ENCODE measurements at regions not wholly inside any gene's neighbourhood (a gene's known extent, or its start where the extent isn't known, plus 50 kb on each side); places are given as distances from the start of the nearest gene placed in this dataset.

GRCh38 chr11:104380358-104380757 lies 216.4 kb upstream of the PDGFD start:
- Histone ChIP-seq H3K27ac (peak overlapping the region in 1 of 2 donors; percentile 24), H3K4me3 (no peak overlapping the region)
- DNase-seq (ENCODE audit: low spot score) = no peak
- TF ChIP-seq CTCF (IDR thresholded peaks at IDR 0.05) = no peak

- Histone ChIP-seq H3K4me3 (no peak overlapping the region), H3K27ac (no peak overlapping the region)
- no peak for DNase-seq (ENCODE audit: low spot score)
- no peak for TF ChIP-seq CTCF (IDR thresholded peaks at IDR 0.05)
Measured at GRCh38 chr11:104372111-104372510, 208.2 kb upstream of the PDGFD start.

- no peak for DNase-seq (ENCODE audit: low spot score)
- TF ChIP-seq CTCF (IDR thresholded peaks at IDR 0.05) = no peak
- no peak overlapping the region for H3K4me3 ChIP-seq
- no peak overlapping the region for H3K27ac ChIP-seq
Measured at GRCh38 chr11:104370478-104370877, 206.5 kb upstream of the PDGFD start.

- no peak overlapping the region for H3K4me3 ChIP-seq
- no peak for DNase-seq (ENCODE audit: low spot score)
- no peak for TF ChIP-seq CTCF (IDR thresholded peaks at IDR 0.05)
- no peak overlapping the region for H3K27ac ChIP-seq
Measured at GRCh38 chr11:104369761-104370160, 205.8 kb upstream of the PDGFD start.

GRCh38 chr11:104366321-104366734 lies 202.4 kb upstream of the PDGFD start:
- H3K4me3 ChIP-seq = no peak overlapping the region
- no peak overlapping the region for H3K27ac ChIP-seq
- DNase-seq (ENCODE audit: low spot score) = no peak
- no peak for TF ChIP-seq CTCF (IDR thresholded peaks at IDR 0.05)

DNA sequence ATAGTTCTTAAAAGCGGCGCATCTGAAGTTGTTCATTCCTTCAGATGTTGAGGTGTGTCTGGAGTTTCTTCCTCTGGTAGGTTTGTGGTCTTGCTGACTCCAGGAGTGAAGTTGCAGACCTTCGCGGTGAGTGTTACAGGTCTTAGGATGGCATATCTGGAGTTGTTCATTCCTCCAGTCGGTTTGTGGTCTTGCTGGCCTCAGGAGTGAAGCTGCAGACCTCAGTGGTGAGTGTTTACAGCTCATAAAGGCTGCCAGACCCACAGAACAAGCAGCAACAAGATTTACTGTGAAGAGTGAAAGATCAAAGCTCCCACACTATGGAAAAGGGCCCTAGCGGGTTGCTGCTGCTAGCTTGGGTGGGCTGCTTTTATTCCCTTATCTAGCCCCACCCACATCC lies 201.7 kb upstream of the PDGFD start:
- DNase-seq (ENCODE audit: low spot score) = no peak
- TF ChIP-seq CTCF (IDR thresholded peaks at IDR 0.05) = no peak
- Histone ChIP-seq H3K27ac (no peak overlapping the region), H3K4me3 (no peak overlapping the region)

DNA sequence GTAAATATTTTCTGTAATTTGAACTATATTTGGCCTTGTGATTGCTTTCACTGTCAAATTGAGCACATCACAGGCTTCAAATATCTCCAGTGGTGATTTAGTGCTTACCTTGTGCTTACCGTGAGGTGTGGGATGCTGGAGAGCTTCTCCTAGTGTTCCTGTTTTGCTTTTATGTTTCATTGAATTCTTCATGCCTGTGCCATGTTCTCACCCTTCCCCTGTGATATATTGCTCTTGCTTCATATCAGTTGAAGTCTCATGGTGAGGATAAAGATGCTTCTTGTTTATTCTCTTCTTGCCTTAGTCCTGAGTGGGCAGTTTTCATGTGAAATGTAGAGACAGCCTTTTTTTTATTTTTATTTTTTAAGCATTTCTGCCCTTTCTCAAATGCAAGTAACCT lies 198.0 kb upstream of the PDGFD start:
- no peak for DNase-seq (ENCODE audit: low spot score)
- no peak for TF ChIP-seq CTCF (IDR thresholded peaks at IDR 0.05)
- Histone ChIP-seq H3K27ac (no peak overlapping the region), H3K4me3 (no peak overlapping the region)

Data from coronary artery (tissue), 2 donors.